HCT116 (cell line): ENCODE measurements at regions not wholly inside any gene's neighbourhood (a gene's known extent, or its start where the extent isn't known, plus 50 kb on each side); places are given as distances from the start of the nearest gene placed in this dataset.

Experiments
- ATAC-seq: fragments of 200-7000 bp; cut with Tn5 transposase; 2 replicates; pipeline ENCODE4 v1.9.1; 2020; ENCODE audit warnings: mild to moderate bottlenecking, moderate library complexity
- BruUV-seq: library from RNA; stranded (reverse); fragments of 400-500 nt; replicated peaks from 2 replicates; lab custom pipeline; 2021; lab: Mats Ljungman, UMichigan
- CTCF ChIA-PET: fragments of 300-600 bp; sonication (Branson Sonifier 250); formaldehyde crosslinking; loops from one replicate; lab custom pipeline; 2021; ENCODE audit warnings: antibody characterized with exemption; lab: Charles Lee
- POLR2A ChIA-PET: fragments of 300-600, 350-600 bp; sonication (Branson Sonifier 250); formaldehyde crosslinking; loops from one replicate; lab custom pipeline; 2021; ENCODE audit warnings: antibody characterized with exemption; lab: Charles Lee
- RAD21 ChIA-PET, 2 experiments: fragments of 300-600 bp; sonication (Branson Sonifier 250); formaldehyde crosslinking; loops; one replicate each; lab custom pipeline; 2023; ENCODE audit warnings: low total read pairs in 2 of 2; ENCODE audit not compliant: uncharacterized antibody in 2 of 2, unreplicated experiment in 2 of 2, low non-redundant PET in 1 of 2; lab: Charles Lee
- DNase-seq: peaks from one replicate; pipeline ENCODE4 v3.0.0-alpha.2; 2010; ENCODE audit warnings: low read depth, low spot score
- H2AFZ ChIP-seq: fragments of 200-600 bp; shearing (Covaris generic), sonication (generic); 2 replicates; pipeline ENCODE4 v1.6.1; 2017; ENCODE audit warnings: low read depth, mixed run types, mixed read lengths, antibody characterized with exemption, low read length; ENCODE audit not compliant: poor library complexity, severe bottlenecking
- H3K27ac ChIP-seq: 2 replicates; pipeline ENCODE4 v1.5.1; 2012; ENCODE audit warnings: low read depth, low read length
- H3K27me3 ChIP-seq: fragments of 200-600 bp; sonication (generic); 2 replicates; pipeline ENCODE4 v1.6.1; 2016; ENCODE audit warnings: mixed run types, low read length, mixed read lengths; ENCODE audit not compliant: insufficient read depth
- H3K36me3 ChIP-seq, 2 experiments: fragments of 200-500 bp in 1 of 2; fragments of 200-600 bp in 1 of 2; sonication (Bioruptor generic) in 1 of 2; sonication (generic) in 1 of 2; 2 replicates each; pipeline versions ENCODE4 v1.5.1 to v1.6.1; 2014 to 2016; ENCODE audit warnings: low read length in 2 of 2, inconsistent platforms in 1 of 2, mixed read lengths in 1 of 2, mixed run types in 1 of 2; ENCODE audit not compliant: insufficient read depth in 2 of 2, control insufficient read depth in 1 of 2
- H3K4me1 ChIP-seq, 2 experiments: fragments of 200-600 bp in 1 of 2; sonication (generic) in 1 of 2; 2 replicates each; pipeline versions ENCODE4 v1.5.1 to v1.6.1; 2012 to 2017; ENCODE audit warnings: low read length in 2 of 2, inconsistent platforms in 1 of 2, mild to moderate bottlenecking in 1 of 2, mixed read lengths in 1 of 2, mixed run types in 1 of 2, moderate library complexity in 1 of 2; ENCODE audit not compliant: insufficient read depth in 2 of 2, control insufficient read depth in 1 of 2
- H3K4me2 ChIP-seq: fragments of 200-600 bp; sonication (generic); 2 replicates; pipeline ENCODE4 v1.6.1; 2017; ENCODE audit warnings: mixed run types, low read length, mixed read lengths
- H3K4me3 ChIP-seq, 2 experiments: fragments of 200-600 bp in 1 of 2; sonication (generic) in 1 of 2; replicated peaks in 1 of 2; 2 replicates each; pipeline ENCODE4 v1.5.1; 2011 to 2016; ENCODE audit warnings: low read length in 2 of 2, control low read depth in 1 of 2, low read depth in 1 of 2, mild to moderate bottlenecking in 1 of 2, mixed read lengths in 1 of 2, mixed run types in 1 of 2
- H3K79me2 ChIP-seq: fragments of 200-600 bp; sonication (generic); 2 replicates; pipeline ENCODE4 v1.6.1; 2017; ENCODE audit warnings: mild to moderate bottlenecking, mixed run types, low read length, moderate library complexity, mixed read lengths; ENCODE audit not compliant: insufficient read depth
- H3K9ac ChIP-seq: fragments of 200-600 bp; sonication (generic); 2 replicates; pipeline ENCODE4 v1.6.1; 2016; ENCODE audit warnings: low read length, mixed read lengths
- H3K9me2 ChIP-seq: fragments of 200-600 bp; sonication (generic), shearing (Covaris generic); 2 replicates; pipeline ENCODE4 v1.6.1; 2017; ENCODE audit warnings: mixed run types, mild to moderate bottlenecking, moderate library complexity; ENCODE audit not compliant: insufficient read depth
- H3K9me3 ChIP-seq, 2 experiments: fragments of 200-500 bp in 1 of 2; fragments of 200-600 bp in 1 of 2; sonication (Bioruptor generic) in 1 of 2; sonication (generic) in 1 of 2; 2 replicates each; pipeline ENCODE4 v1.6.1; 2014 to 2017; ENCODE audit warnings: low read length in 2 of 2, mixed read lengths in 2 of 2, inconsistent platforms in 1 of 2, low read depth in 1 of 2, mild to moderate bottlenecking in 1 of 2, mixed run types in 1 of 2, moderate library complexity in 1 of 2; ENCODE audit not compliant: control insufficient read depth in 1 of 2, insufficient read depth in 1 of 2
- H4K20me1 ChIP-seq: fragments of 200-600 bp; sonication (generic), shearing (Covaris generic); 2 replicates; pipeline ENCODE4 v1.6.1; 2017; ENCODE audit warnings: mixed run types, mild to moderate bottlenecking, moderate library complexity; ENCODE audit not compliant: insufficient read depth
- CEBPB ChIP-seq: IDR thresholded peaks from 2 replicates; pipeline ENCODE4 v1.6.1; 2012; ENCODE audit warnings: low read depth
- ELF1 ChIP-seq: IDR thresholded peaks from 2 replicates; pipeline ENCODE4 v1.6.1; 2012; ENCODE audit warnings: low read depth, borderline replicate concordance
- MAX ChIP-seq: IDR thresholded peaks from 2 replicates; pipeline ENCODE4 v1.6.1; 2012
- POLR2A ChIP-seq: IDR thresholded peaks from 2 replicates; pipeline ENCODE4 v1.7.0; 2011; ENCODE audit warnings: borderline replicate concordance; ENCODE audit not compliant: insufficient read depth, insufficient read length; ENCODE audit errors: extremely low read depth
- ZBTB33 ChIP-seq: IDR thresholded peaks from 2 replicates; pipeline ENCODE4 v1.6.1; 2011; ENCODE audit warnings: mild to moderate bottlenecking, low read length, moderate library complexity; ENCODE audit not compliant: insufficient replicate concordance; ENCODE audit errors: extremely low read depth
- intact Hi-C: fragments of 100-400 bp; cut with micrococcal nuclease; formaldehyde crosslinking; loops from 2 replicates; pipeline ENCODE4 v1.10.0; 2022

- POLR2A ChIA-PET = no interaction called here
- intact Hi-C loops = no loop called here
- no peak overlapping the region for H3K4me3 ChIP-seq
- no peak for ATAC-seq
- BruUV-seq = no TSS peak
- no peak overlapping the region for H3K9ac ChIP-seq
- H3K9me3 ChIP-seq = no peaks in the 10 kb centered on the region
- TF ChIP-seq CEBPB (no peak), ELF1 (no peak), POLR2A (no peak)
- TF ChIP-seq, all 23 proteins: peak for 0
- H2AFZ ChIP-seq = no peak overlapping the region
- CTCF ChIA-PET = no interaction called here
- no peak overlapping the region for H3K4me2 ChIP-seq
- RAD21 ChIA-PET = no interaction called here
- no peaks in the 10 kb centered on the region for H3K9me2 ChIP-seq
- no peaks in the 10 kb centered on the region for H3K36me3 ChIP-seq
- H3K27me3 ChIP-seq = no peaks in the 10 kb centered on the region
- no peaks in the 10 kb centered on the region for H3K79me2 ChIP-seq
- no peak overlapping the region for H3K27ac ChIP-seq
- H4K20me1 ChIP-seq = no peaks in the 10 kb centered on the region
- no peak for DNase-seq
- H3K4me1 ChIP-seq = peaks cover 0 to 3% of the 10 kb centered on the region in 2 experiments; a peak in 1 of 4 replicates
Observed at GRCh38 chr14:71487941-71488340, 444.3 kb upstream of the RGS6 start.

- TF ChIP-seq CEBPB (no peak), ZBTB33 (no peak), MAX (no peak)
- no peak for ATAC-seq
- ChIA-PET CTCF (no interaction called here), RAD21 (no interaction called here), POLR2A (no interaction called here)
- Histone ChIP-seq H3K9me2 (no peaks in the 10 kb centered on the region), H3K36me3 (no peaks in the 10 kb centered on the region), H2AFZ (no peak overlapping the region), H3K79me2 (no peaks in the 10 kb centered on the region), H3K27ac (no peak overlapping the region), H3K4me3 (no peak overlapping the region), H3K4me1 (peaks cover 0 to 3% of the 10 kb centered on the region in 2 experiments; a peak in 1 of 4 replicates), H3K27me3 (no peaks in the 10 kb centered on the region), H3K4me2 (no peak overlapping the region), H3K9me3 (no peaks in the 10 kb centered on the region), H4K20me1 (no peaks in the 10 kb centered on the region), H3K9ac (no peak overlapping the region)
- intact Hi-C loops = no loop called here
- DNase-seq = no peak
- no TSS peak for BruUV-seq
Observed at GRCh38 chr14:71488703-71489191, 443.5 kb upstream of the RGS6 start.
